HG03025 (cell line): ENCODE measurements at regions not wholly inside any gene's neighbourhood (a gene's known extent, or its start where the extent isn't known, plus 50 kb on each side); places are given as distances from the start of the nearest gene placed in this dataset.

ENCODE experiments used
- ATAC-seq: cut with Tn5 transposase; IDR thresholded peaks from one replicate; pipeline ENCODE4 v1.9.1; 2021; ENCODE audit warnings: mild to moderate bottlenecking, moderate library complexity; ENCODE audit not compliant: unreplicated experiment, low FRiP score

DNA sequence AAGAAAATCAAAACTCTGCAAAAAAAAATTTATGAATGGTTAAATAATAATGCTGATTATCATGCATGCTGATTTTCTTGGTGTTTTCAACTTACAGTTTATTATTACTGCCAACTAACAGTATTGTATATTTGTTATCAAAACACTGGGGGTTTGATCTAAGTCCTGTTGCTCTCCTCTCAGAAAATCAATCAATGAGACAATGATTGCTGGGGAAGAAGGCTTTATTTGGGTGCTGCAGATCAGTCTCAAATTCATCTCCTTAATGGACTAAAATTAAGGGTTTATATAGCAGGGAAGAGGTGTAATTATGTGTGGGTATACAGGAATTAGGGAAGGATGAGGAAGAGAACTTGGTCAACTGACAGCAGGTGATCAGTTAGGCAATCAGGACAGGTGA lies 565.5 kb upstream of the CDH6 start:
- ATAC-seq: no peak

DNA sequence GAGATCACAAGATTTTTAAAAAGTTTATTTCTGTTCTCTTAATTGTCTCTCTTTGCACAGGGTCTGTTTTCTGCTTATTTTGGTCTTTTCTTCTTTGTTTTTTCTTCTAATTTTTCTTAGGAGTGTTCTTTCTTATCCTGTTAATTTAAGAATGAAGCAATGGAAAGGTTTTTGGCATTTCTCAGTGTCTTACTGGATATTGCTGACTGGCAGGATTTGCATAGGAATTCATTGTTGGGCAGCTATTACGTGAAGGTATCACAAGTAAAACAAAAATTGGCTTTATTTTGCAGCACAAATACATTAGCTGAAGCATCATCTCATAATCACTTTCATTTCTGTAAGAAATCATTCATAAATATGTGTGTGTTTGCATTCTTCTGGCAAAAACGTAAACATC lies 566.9 kb upstream of the CDH6 start:
- ATAC-seq: no peak

DNA sequence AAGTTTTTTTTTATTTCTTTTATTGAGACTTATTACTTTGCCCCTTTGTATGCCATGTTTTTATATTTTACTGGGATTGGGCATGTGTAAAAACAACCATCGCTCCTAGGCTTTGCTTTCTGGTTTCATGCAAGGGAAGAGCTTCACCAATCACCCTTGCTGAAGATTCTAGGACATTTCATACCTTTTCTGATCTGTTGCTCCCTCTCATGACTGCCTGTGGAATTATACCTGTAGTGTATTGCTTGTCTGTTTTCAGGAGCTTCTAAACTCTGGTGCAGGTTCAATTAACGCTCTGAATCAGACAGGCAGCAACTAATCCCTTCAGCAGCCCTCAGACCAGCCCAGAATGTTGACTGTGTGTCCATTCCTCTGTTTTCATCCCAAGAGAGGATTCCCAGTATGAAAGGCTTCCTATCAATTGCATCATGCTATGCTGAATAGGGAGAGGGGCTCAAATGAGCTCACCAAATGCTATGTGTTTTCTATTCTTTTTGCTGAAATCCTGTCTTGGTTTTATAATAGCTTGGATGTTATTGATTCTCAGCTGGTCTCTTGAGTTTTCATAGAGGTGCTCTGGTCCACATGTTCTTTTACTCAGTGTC lies 572.9 kb upstream of the CDH6 start:
- ATAC-seq: no peak

DNA sequence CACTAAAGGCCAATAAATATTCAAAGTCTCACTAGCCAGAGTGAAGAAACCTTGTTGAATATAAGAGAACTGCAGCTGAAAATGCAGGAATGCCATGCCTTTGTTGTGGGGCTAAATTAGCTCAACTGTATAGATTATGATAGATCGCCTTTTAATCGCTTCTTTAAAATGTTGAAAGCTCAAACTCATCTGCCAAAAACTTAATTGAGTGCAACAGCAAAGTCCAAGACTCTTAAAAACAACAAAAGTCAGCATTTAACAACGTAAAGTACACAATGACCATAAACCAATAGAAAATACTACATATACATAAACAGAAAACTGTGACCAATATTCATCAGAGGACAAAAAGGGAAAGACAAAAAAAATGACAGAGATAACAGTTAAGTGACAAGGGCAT lies 585.0 kb upstream of the CDH6 start:
- ATAC-seq: no peak

DNA sequence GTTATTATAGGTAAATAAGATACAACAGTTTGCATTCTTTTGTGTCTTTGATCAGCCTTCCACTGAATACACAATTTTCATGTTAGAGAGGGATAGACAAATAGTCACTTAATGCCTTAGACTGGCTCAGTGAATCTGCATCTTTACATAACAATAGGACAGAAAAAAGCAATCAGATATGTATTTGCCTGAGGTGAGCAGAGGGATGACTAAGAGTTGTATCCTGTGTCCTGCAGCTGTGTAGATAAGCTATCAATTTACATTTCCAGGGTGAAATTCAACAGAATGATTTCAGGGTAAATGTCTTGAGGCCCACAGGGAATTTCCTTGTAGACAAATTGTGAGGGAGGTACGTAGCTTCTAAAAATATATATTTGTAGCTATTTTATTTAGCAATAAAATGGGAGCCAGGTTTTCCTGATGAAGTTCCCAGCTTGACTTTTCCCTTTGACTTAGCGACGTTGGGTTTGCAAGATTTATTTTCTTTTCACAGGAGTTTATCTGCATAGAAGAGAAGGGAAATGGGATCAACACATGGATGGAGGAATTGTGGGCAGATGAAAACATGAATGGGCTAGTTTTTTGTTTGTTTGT lies 586.1 kb upstream of the CDH6 start:
- no peak for ATAC-seq

DNA sequence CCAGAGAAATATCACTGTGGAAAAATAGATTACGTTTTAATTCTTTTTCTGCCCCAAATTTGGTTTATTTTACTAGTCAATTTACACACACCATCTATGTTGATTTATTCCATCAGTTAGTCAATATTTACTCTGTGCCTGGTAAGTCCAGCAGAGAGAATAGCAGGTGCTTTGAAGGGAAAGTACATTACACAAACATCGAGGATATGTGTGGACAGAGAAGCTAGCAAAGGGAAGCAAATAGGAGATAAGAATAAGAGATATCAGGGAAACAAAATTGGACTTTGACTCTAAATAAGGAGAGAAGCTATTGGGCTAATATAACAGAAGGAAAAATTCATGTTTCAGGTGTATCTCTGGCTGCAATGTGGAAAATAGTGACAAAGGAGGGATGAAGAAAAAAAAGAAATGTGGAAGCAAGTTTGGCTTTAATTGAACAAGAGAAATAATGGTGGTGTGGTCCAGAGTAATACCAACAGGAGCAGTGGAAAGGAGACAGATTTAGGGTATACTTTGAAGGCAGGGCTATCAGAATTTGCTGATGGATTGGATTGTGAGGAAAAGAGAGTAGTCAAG lies 587.7 kb upstream of the CDH6 start:
- ATAC-seq: no peak

DNA sequence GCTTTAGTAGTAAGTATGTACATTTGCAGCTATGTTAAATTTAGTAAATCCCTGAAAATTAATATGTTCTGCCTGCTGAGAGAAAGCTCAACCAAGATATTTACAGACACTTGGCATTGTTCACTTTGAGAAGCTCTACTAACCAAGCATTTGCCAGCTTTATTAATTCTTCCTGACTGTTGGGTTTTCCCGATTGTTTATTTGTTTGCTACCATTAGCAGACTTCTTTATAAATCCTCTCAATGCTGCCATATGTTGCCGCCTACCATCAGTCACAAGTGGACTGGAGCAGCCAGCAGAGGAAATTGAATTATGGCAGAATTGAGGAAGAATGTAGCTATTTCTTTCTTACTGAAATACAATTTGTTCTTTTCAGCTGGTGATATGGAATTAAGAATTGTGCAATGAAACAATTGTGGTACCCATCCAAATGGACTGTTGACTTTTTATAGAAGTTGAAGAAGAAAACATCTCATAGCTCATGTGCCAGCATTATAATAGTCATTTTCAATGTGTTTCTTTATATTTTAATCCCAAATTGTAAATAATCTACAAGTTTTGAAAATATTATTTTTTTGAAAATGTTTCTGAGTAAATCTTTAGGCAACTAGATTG lies 588.7 kb upstream of the CDH6 start:
- no peak for ATAC-seq

DNA sequence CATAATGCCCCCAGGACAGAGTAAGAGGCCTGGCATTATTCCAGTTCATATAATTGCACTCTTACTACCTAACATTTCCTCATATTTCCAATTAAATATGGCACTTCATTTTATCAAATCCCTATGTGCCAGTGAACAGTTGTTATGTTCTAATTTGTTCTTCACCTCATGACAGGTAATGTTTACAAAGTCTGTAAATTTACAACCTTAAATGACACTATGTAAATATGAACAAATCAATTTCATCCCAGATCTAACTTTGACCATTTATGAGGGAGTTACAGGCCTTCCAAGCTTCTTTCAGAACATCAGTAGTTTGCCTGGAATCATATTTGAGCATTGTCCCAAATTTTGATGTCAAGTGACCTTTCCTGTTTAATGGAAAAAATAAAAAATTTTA lies 592.6 kb upstream of the CDH6 start:
- no peak for ATAC-seq

DNA sequence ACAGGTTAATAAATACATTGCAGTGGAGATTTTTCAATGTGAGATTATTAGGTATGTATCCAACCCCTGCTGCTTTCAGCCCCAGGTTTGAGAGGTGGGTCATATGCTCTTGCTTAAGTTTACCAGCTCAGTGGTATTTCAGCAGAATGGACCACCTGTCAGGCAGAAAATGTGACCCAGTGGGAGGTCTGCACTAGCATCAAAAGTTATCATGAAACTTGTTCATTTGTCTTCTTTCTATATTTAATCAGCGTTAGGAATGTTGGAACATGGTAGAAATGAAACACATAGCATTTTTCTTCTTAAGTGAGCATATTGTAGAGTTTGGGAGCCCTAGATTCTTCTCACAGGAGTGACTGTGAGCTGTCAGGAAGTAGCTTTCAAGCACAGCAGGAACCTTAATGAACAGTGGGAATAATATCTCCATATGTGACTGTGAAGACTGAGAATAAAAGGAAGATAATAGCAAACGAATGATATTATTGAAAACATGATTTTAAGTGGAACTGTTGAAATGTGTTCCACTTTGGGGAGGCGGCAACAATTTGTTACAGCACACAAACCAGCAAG lies 596.9 kb upstream of the CDH6 start:
- no peak for ATAC-seq

DNA sequence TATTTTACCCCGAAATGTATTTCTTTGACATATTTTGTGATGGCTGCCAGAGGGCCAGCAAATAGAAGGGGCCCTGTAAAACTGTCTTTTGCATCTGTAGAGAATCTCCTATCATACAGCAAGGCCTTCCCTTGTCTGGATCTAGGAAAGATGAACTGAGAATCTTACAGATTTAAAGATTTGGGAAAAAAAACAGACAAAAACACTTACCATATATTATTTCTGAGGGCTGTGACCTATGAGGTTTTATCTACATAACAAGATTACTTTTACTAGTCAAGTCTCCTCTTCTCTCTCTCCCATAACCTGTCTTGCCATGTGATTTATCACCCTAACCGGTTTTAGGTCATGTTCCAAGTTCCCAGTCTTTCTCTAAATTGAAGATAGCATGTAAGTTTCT lies 599.2 kb upstream of the CDH6 start:
- no peak for ATAC-seq

DNA sequence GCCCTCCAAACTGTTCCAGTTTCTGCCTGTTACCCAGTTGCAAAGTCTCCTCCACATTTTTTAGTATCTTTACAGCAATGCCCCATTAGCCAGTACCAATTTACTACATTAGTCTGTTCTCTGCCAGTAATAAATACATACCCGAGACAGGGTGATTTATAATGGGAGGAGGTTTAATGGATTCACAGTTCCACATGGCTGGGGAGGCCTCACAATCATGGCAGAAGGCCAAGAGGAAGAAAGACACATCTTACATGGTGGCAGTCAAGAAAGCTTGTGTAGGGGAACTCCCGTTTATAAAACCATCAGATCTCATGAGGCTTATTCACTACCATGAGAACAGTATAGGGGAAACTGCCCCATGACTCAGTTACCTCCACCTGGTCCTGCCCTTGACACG lies 600.7 kb upstream of the CDH6 start:
- no peak for ATAC-seq

DNA sequence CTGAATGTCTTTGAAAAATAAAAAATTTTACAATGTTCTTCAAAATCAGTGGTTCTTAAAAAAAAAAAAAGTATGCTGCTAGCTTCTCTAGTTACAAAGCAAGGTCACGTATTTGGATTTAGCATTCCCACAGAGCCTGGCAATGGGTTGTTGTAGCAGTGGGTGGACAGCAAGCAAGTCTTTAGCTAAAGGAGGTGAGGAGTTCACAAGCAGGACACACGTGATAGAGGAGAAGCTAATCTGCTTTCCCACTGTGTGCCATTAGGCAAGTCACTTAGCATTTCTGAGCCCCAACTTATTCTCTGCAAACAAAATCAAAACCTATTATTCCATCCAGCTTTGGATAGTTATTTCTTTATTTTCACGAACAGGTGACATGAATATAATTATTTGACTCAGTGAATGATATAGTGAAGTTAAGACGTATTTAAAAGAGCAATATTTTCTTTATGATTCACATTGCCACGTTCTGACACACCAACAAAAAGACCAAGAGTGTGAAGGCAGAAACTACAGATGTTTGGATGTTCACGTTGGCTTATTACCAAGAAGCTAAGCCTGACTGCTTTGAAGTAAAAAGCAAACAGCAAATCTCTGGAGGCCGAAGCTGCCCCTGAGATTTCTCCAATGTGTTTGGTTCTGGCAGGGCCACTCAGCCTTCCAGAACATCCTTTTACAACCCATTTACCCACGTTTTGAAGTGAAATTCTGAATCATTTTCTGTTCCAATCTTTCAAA lies 612.1 kb upstream of the CDH6 start:
- ATAC-seq: no peak

DNA sequence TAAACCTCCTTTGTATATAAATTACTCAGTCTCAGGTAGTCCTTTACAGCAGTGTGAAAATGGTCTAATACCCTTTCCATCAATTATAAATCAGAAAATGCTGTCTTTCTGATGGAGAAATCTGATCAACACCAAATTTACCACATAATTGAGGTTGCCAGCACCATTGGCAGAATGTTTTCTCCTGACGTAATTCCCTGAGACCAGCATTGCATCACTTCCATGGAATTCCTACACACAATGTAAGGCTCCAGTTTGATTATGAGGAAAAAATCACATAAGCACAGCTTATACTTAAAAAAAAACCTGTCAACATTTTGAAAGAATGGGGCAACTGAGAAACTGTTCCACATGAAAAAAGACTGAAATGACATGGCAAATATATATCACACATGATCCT lies 618.7 kb upstream of the CDH6 start:
- ATAC-seq: no peak

DNA sequence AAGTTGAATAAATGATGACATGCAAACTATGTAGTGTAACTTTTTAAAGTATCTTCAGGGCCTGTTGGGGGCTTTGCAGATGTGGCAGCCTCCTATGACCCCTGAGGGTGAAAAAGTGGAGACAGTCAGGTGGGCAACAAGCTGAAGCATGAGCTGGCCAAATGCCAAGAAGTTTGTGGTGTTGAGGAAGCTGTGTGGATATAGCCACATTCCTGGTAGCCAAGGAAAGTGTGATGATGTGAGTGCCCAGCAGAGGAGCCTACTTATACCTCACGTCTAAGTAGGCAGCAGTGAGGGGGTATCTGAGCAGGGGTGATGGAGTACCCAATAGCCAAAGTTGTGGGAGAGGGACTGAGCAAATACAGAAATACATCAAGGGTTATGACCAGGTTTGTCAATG lies 621.2 kb upstream of the CDH6 start:
- no peak for ATAC-seq

DNA sequence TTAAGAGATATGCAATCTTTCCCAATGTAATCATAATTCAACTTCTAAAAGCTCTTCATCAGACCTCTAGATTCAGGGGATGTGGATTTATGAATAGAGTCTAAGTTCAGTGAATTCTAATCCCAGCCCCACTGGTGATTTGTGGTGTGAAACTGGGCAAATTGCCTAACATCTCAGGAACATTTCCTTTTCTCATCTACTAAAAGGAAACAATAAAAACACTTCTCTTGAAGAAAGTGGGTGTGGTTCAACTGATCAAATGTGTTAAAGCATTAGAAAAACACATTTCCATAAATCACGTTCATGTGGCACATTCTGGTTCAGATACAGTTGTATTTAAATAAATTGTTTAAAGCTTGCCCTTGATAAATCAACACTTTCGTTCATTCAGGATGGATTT lies 631.7 kb upstream of the CDH6 start:
- no peak for ATAC-seq

DNA sequence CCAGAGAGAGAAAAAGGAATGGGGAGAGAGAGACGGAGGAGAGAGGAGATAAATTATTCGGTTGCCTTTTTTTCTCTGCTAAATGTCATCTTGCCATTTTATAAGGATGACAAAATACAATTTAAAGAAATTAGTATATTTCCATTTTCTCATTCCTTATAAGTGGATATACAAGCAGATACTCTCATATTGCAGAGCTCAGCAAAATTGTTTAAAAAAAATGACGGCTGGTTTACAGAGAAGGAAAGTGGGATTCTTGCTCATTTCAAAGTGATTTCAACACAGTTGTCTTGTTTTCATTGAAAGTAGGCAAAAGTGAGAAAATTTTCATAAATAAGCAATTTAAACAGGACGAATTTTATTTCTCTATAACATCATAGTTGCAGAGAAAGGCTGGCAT lies 641.9 kb upstream of the CDH6 start:
- ATAC-seq: no peak

DNA sequence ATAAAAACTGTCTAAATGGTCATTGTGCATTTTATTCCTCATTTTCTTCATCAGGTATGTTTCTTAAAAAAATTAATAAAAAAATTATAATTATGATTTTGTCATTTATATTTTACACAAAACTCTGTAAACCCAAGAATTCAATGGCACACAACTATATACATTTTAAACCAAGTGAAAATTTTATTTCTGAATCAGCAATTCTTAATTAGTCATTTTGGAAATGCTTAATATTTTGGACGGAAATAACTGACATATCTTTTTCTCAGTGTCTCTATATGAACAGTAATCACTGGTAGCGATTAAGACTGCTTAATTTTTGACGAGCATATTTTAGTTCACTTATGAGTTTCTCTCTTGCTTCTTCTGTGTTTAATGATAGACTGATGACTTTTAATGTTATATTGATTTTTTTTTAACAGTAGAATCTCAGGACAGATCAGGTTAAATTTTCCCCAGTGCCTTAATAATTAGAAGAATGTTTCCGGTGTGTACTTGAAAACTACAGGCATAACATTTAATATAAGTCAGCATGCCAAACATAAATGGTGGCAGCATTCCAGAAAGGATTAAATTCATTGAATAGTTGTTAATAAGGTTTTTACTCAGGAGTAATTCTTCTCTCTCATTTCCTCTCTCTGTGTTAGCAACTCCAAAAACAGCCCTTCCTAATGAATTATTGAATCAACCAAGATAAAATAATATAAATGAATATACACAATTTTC lies 644.7 kb upstream of the CDH6 start:
- no peak for ATAC-seq

DNA sequence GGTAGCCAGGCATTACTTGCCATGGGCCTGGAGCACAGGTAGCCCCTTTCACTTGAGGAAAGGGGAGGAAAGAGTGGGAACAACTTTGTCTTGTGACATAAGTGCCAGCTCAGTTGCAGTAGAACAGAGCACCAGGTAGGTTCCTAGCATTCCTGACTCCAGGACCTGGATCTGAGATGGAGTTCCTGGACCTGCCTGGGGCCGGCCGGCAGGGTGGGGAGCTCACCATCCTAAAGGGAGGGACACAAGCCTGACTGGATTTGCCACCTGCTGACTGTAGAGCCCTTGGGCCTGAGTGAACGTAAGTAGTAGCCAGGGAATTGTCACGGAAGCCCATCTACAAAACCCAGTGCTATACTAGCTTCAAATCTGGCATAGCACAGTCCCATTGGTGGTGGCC lies 653.3 kb upstream of the CDH6 start:
- ATAC-seq: no peak

DNA sequence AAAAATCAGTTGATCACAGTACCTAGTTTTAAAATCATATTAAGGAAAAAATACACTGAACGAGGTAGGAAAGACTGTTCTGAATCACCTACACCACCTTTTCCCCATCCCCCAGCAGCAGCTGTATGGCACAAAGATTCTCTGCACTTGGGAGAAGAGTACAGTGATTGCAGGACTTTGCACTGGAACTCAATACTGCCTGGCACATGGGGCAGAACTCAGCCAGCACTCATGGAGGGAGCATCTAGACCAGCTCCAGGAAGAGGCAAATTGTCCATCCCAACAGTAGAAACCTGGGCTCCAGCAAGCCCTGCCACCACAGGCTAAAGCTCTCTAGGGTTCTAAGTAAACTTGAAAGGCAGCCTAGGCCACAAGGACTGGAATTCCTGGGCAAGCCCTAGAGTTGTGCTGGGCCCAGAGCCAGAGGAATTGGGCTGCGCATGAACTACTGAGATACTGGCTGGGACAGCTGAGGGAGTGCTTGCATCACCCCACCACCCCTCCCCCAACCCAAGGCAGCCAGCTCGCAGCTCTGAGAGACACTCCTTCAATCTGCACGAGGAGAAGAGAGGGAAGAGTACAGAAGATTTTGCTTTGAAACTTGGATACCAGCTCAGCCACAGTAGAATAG lies 654.4 kb upstream of the CDH6 start:
- no peak for ATAC-seq

DNA sequence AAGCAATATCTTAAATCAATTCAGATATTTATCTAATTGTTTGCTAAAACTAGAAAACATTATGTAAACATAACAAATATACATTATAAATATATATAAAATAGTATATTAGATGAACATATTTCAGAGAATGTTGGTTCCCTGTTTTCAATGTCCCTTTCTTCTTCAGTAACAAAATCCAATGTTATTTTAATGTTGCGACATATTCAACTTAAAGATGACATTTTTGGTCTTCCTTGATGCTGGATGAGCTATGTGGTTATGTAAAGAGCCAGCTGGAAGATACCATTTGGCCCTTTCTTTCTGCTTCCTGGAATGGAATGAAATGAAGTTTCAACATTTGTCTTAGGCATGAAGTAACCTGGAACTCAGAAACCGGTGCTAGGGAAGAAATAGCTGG lies 668.1 kb upstream of the CDH6 start:
- ATAC-seq: no peak
